PC-3 (cell line): ENCODE measurements at regions not wholly inside any gene's neighbourhood (a gene's known extent, or its start where the extent isn't known, plus 50 kb on each side); places are given as distances from the start of the nearest gene placed in this dataset.

ENCODE experiments used
- CTCF ChIP-seq: fragments of 300-600 bp; sonication (generic); conservative IDR thresholded peaks from 2 replicates; pipeline ENCODE4 v1.5.1; 2017; ENCODE audit warnings: antibody characterized with exemption, low read depth, mild to moderate bottlenecking, low read length
- EZH2 ChIP-seq: fragments of 300-600 bp; sonication (generic); IDR thresholded peaks from one replicate; pipeline ENCODE4 v1.6.1; 2017; ENCODE audit warnings: antibody characterized with exemption, mild to moderate bottlenecking, low read length; ENCODE audit not compliant: unreplicated experiment
- EZH2phosphoT487 ChIP-seq: fragments of 300-600 bp; sonication (generic); IDR thresholded peaks from 2 replicates; pipeline ENCODE4 v1.6.1; 2018; ENCODE audit warnings: mild to moderate bottlenecking, antibody characterized with exemption, low read length, borderline replicate concordance

DNA sequence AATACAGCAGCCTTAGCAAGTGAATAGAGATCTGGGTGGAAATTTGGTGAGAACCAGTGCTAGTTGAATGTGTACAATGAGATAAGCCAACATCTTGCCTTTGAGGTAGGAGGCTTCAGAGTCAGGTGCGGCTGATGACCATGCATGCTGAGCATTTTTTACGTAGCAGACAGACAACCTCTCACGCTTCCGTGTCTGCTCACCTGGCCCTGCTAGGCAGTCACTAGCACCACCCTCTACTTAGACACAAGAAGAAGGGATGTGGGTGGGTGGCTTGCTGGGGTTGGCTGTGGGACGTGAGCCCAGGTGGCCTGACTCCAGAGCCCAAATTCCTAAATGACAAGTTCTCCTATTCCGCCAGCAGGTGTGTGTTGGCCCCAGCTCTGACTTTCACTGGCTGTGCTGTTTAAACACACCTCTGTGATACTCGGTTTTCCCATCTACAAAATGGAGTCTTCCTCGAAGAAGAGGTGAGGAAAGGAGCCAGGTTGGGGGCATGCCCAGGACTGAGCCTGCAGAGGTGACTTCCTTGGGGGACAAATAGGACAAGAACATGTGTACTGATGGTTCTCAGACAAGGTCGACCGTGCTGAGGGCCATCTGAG lies 57.8 kb upstream of the BCL11B start:
- TF ChIP-seq CTCF (no peak), EZH2phosphoT487 (no peak), EZH2 (no peak)
